DOHH2 (cell line): ENCODE measurements at regions not wholly inside any gene's neighbourhood (a gene's known extent, or its start where the extent isn't known, plus 50 kb on each side); places are given as distances from the start of the nearest gene placed in this dataset.
"Not testable (repeated sequence)": the region's sequence is repeated elsewhere in the genome, so short reads cannot be mapped to it uniquely, and the experiment has no call there.

Experiments used
- H3F3A ChIP-seq: fragments of 200-600 bp; sonication (generic), shearing (Covaris generic); 2 replicates; pipeline ENCODE4 v1.6.0; 2016; ENCODE audit warnings: antibody characterized with exemption, mild to moderate bottlenecking; ENCODE audit not compliant: control insufficient read depth, insufficient read depth
- H3K27ac ChIP-seq: fragments of 200-600 bp; sonication (generic); 2 replicates; pipeline ENCODE4 v1.5.1; 2014; ENCODE audit warnings: low read depth, mild to moderate bottlenecking, low read length, moderate library complexity
- H3K27me3 ChIP-seq: fragments of 200-600 bp; sonication (generic); 2 replicates; pipeline ENCODE4 v1.6.1; 2014; ENCODE audit warnings: mild to moderate bottlenecking, low read length, mixed read lengths; ENCODE audit not compliant: control insufficient read depth
- H3K36me3 ChIP-seq: fragments of 200-600 bp; sonication (generic); 2 replicates; pipeline ENCODE4 v1.6.1; 2014; ENCODE audit warnings: mild to moderate bottlenecking, low read length, moderate library complexity, mixed read lengths; ENCODE audit not compliant: control insufficient read depth
- H3K4me1 ChIP-seq: fragments of 200-600 bp; sonication (generic); 2 replicates; pipeline ENCODE4 v1.6.1; 2014; ENCODE audit warnings: mild to moderate bottlenecking, low read length, mixed read lengths; ENCODE audit not compliant: control insufficient read depth
- H3K4me2 ChIP-seq: fragments of 200-600 bp; sonication (generic); 2 replicates; pipeline ENCODE4 v1.6.0; 2014; ENCODE audit warnings: mild to moderate bottlenecking, low read length, moderate library complexity
- H3K4me3 ChIP-seq: fragments of 200-600 bp; sonication (generic); 2 replicates; pipeline ENCODE4 v1.5.1; 2014; ENCODE audit warnings: mild to moderate bottlenecking, low read length, mixed read lengths
- H3K79me2 ChIP-seq: fragments of 200-600 bp; sonication (generic); 2 replicates; pipeline ENCODE4 v1.6.1; 2014; ENCODE audit warnings: mild to moderate bottlenecking, low read length, mixed read lengths; ENCODE audit not compliant: control insufficient read depth
- H3K9me2 ChIP-seq: fragments of 200-600 bp; sonication (generic); replicated peaks from 2 replicates; pipeline ENCODE4 v1.6.1; 2014; ENCODE audit warnings: mild to moderate bottlenecking, low read length, mixed read lengths; ENCODE audit not compliant: control insufficient read depth
- H3K9me3 ChIP-seq: fragments of 200-600 bp; sonication (generic); 2 replicates; pipeline ENCODE4 v1.6.1; 2014; ENCODE audit warnings: antibody characterized with exemption, low read length, mixed read lengths; ENCODE audit not compliant: control insufficient read depth, insufficient read depth
- H4K20me1 ChIP-seq: fragments of 200-600 bp; sonication (generic); 2 replicates; pipeline ENCODE4 v1.6.0; 2014; ENCODE audit warnings: low read depth, mild to moderate bottlenecking, antibody characterized with exemption, low read length, moderate library complexity; ENCODE audit not compliant: control insufficient read depth, insufficient read depth
- EZH2phosphoT487 ChIP-seq: fragments of 200-600 bp; sonication (generic); IDR thresholded peaks from 2 replicates; pipeline ENCODE4 v1.6.1; 2017; ENCODE audit warnings: borderline replicate concordance, mild to moderate bottlenecking, antibody characterized with exemption, low read length, moderate library complexity, mixed read lengths
- TF ChIP-seq, protein P1 (sequence below): fragments of 200-600 bp; sonication (generic); IDR thresholded peaks from one replicate; pipeline ENCODE4 v1.5.1; 2014; ENCODE audit warnings: antibody characterized with exemption, mild to moderate bottlenecking, low read depth, low read length; ENCODE audit not compliant: poor library complexity, severe bottlenecking

DNA sequence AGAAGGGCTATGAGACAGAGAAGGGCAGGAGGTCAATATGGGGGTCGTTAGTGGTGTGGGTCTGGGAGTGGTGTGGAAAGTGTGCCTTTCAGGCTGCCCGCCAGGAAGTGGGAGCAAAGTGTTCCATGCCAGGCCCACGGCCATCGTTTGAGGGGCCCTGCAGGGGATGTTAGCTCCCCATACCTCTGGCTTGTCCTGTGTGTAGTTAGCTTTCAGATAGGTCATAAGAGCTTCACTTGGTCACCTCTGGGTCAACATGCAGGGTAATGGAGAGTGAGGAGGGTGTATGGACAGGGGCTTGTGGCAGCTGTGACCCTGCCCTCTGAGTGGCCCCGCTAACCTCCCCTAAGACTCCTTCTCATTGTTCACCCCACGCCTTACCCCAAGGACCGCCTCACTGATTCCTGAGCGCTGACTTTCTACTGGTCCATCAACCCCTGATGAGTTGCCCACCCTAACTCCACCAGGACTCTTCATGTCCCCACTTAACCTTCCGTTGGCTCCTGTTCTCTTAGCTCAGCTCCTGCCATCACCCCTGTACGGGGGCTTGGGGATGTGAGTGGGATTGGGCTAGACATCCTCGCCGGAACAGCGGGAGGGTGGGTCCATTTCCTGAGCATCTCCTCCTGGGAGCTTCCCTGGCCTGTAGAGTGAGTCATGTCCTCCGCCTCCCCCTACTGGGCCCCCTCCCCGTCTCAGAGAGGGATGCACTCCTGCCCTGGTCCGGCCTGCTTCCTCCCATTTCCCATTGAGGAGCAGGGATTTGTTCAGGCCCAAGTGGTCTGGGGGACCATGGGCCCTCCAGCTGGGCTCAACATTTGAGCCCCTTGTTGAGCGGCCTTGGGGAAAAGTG lies 125.7 kb downstream of the FGF18 start:
- H3F3A ChIP-seq = no peaks in the 10 kb centered on the region
- TF ChIP-seq, protein P1, sequence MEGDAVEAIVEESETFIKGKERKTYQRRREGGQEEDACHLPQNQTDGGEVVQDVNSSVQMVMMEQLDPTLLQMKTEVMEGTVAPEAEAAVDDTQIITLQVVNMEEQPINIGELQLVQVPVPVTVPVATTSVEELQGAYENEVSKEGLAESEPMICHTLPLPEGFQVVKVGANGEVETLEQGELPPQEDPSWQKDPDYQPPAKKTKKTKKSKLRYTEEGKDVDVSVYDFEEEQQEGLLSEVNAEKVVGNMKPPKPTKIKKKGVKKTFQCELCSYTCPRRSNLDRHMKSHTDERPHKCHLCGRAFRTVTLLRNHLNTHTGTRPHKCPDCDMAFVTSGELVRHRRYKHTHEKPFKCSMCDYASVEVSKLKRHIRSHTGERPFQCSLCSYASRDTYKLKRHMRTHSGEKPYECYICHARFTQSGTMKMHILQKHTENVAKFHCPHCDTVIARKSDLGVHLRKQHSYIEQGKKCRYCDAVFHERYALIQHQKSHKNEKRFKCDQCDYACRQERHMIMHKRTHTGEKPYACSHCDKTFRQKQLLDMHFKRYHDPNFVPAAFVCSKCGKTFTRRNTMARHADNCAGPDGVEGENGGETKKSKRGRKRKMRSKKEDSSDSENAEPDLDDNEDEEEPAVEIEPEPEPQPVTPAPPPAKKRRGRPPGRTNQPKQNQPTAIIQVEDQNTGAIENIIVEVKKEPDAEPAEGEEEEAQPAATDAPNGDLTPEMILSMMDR = no peak
- TF ChIP-seq EZH2phosphoT487 = no peak
- no peaks in the 10 kb centered on the region for H4K20me1 ChIP-seq
- H3K4me2 ChIP-seq = no peak overlapping the region
- no peaks in the 10 kb centered on the region for H3K79me2 ChIP-seq
- H3K4me3 ChIP-seq = no peak overlapping the region
- H3K27me3 ChIP-seq = no peaks in the 10 kb centered on the region
- H3K27ac ChIP-seq = no peak overlapping the region
- H3K9me3 ChIP-seq = no peaks in the 10 kb centered on the region
- no peaks in the 10 kb centered on the region for H3K9me2 ChIP-seq
- no peaks in the 10 kb centered on the region for H3K36me3 ChIP-seq
- H3K4me1 ChIP-seq = no peaks in the 10 kb centered on the region

DNA sequence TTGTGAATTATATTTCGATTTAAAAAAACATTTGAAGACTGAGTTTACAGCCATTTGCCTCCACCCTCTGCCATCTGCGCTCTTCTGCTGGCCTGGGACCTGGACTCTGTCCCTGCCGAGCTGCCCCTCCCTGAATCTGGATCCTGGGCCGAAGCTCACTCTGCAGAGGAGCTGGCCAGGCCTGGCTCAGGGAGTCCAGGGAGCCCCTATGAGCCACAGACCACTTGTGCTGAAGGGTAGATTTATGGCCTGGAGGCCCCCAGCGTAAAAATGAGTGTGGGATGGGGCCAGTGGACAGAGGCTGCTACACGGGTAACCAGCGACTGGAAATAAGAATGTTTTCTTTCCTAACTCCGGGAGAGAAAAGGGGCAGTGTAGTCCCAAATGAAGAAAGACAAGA lies 129.8 kb downstream of the FGF18 start:
- no peaks in the 10 kb centered on the region for H3F3A ChIP-seq
- no peaks in the 10 kb centered on the region for H4K20me1 ChIP-seq
- no peaks in the 10 kb centered on the region for H3K36me3 ChIP-seq
- TF ChIP-seq EZH2phosphoT487 = no peak
- TF ChIP-seq, protein P1 = no peak
- no peaks in the 10 kb centered on the region for H3K79me2 ChIP-seq
- no peak overlapping the region for H3K27ac ChIP-seq
- H3K4me2 ChIP-seq = no peak overlapping the region
- no peak overlapping the region for H3K4me3 ChIP-seq
- no peaks in the 10 kb centered on the region for H3K9me2 ChIP-seq
- no peaks in the 10 kb centered on the region for H3K9me3 ChIP-seq
- H3K4me1 ChIP-seq = no peaks in the 10 kb centered on the region
- H3K27me3 ChIP-seq = no peaks in the 10 kb centered on the region

DNA sequence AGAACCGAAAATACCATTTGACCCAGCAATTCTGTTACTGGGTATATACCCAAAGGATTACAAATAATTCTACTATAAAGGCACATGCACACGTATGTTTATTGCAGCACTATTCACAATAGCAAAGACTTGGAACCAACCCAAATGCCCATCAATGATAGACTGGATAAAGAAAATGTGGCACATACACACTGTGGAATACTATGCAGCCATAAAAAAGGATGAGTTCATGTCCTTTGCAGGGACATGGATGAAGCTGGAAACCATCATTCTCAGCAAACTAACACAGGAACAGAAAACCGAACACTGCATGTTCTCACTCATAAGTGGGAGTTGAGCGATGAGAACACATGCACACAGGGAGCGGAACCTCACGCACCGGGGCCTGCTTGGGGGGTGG lies 134.4 kb downstream of the FGF18 start:
- not testable (repeated sequence) for H3K4me3 ChIP-seq, H3K36me3 ChIP-seq, H3K4me2 ChIP-seq, H3K79me2 ChIP-seq, H3K9me2 ChIP-seq, H3K4me1 ChIP-seq, H4K20me1 ChIP-seq, H3K27ac ChIP-seq, H3F3A ChIP-seq, H3K27me3 ChIP-seq, H3K9me3 ChIP-seq

DNA sequence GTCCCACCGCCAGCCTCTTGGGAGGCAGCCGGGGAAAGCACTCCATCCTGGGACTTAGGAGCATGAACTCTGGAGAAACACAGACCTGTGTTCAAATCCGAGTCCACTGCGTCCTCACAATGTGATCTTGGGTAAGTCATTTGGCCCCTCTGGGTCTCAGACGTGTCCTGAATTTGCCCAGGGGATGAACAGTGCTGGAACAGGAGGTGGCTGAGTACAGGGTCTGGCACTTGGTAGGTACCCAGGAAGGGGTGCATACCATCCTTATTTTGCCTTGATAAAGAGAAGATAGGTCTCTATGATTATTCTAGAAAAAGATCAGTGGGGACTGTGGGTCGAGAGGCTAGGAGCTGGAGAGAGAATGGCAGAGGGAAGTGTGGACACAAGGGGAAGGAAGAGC lies 135.7 kb downstream of the FGF18 start:
- Histone ChIP-seq H3K36me3 (no peaks in the 10 kb centered on the region), H3K4me3 (no peak overlapping the region), H3F3A (no peaks in the 10 kb centered on the region), H3K27me3 (peaks cover 4% of the 10 kb centered on the region; the same call in 1 of the 2 replicates), H3K9me2 (no peaks in the 10 kb centered on the region), H3K79me2 (no peaks in the 10 kb centered on the region), H3K4me2 (no peak overlapping the region), H4K20me1 (no peaks in the 10 kb centered on the region), H3K9me3 (no peaks in the 10 kb centered on the region), H3K27ac (no peak overlapping the region), H3K4me1 (no peaks in the 10 kb centered on the region)
- TF ChIP-seq, protein P1 = no peak
- no peak for TF ChIP-seq EZH2phosphoT487
